Stimulated activated CD4-positive, alpha-beta T cell treated with anti-CD3 and anti-CD28 coated beads, Interleukin-4, amount 100 ng/mL, for 4 hours (primary cell): ENCODE measurements at regions not wholly inside any gene's neighbourhood (a gene's known extent, or its start where the extent isn't known, plus 50 kb on each side); places are given as distances from the start of the nearest gene placed in this dataset.

Source experiments
- DNase-seq, 2 experiments: peaks; one replicate each; pipeline ENCODE4 v3.0.0-alpha.2; 2020

DNA sequence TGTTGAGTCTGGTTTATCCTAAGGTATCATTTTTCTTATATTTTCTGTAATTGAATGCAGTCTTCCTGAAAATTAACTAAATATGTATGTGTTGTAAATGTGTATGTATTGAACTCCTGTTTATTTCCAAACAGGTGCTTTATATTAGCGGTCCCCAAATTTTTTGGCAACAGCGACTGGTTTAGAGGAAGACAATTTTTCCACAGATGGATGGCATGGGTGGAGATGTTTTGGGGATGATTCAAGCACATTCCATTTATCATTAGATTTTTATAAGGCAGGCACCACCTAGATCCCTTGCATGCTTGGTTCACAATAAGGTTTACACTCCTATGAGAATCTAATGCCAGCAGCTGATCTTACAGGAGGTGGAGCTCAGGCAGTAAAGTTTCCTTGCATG, 210.5 kb upstream of the ANO3 start:
- DNase-seq: no peak

DNA sequence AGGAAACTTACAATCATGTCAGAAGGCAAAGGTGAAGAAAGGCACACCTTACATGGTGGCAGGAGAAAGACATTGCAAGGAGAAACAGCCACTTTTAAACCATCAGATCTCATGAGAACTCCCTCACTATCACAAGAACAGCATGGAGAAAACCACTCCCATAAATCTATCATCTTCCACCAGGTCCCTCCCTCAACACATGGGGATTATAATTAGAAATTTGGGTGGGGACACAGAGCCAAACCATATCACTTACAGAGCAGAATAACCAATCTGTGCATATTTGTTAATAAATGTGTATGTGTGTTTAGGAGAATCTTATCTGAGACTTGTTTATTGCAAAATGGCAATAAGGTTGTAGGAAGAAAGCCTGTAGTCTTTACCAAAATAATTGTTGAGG, 205.2 kb upstream of the ANO3 start:
- DNase-seq: no peak

DNA sequence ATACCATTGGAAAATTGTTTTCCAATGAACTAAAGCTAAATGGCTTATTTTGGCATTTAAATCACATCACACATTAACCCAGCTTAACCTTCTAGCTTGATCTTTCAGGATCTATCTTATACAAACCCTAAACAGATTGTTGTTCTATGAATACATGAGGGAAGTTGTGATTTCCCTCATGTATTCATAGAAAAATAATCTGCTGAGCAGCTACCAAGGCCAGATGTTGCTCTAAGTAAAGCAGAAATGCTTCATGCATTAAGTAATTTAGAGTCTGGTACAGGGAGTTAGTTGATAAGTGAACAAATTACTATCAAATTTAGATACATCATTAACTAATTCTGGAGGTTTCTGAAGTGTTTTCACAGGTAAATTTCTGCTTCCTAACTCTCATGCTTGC, 204.6 kb upstream of the ANO3 start:
- no peak for DNase-seq

DNA sequence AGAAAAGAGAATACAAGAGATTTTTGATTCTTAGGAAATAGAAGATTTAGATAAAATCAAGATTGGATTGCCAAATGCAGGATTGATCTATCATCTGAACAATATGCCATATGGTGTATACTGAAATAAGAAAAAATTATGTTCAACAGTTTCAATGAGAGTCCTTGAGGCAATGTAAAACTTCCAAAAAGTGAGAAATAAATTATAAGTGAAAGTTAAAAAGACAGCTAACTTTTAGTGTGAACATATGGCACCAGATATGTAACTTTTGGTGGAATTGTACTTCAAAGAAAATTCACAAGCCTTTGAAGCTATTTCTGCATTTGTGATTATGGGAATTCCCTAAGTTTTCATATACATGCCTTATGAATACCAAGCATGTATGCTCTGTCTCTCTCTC, 200.5 kb upstream of the ANO3 start:
- no peak for DNase-seq

DNA sequence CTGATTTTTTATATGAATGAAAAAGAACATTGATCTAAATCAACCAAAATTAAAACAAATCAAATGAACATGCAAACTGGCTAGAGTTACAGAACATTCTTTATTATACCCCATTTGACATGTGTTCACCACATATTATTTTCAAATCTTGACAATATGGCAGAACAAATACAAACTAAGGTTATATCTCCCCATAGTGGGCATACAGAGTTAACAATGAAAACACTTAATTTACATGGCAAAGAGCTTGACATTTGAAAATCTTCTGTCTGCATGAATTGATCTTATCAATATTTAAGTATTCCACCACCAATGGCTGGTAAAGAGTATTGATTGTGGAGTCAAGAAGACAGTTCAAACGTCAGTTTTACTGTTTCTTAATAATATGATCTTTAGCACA, 197.9 kb upstream of the ANO3 start:
- DNase-seq: no peak

DNA sequence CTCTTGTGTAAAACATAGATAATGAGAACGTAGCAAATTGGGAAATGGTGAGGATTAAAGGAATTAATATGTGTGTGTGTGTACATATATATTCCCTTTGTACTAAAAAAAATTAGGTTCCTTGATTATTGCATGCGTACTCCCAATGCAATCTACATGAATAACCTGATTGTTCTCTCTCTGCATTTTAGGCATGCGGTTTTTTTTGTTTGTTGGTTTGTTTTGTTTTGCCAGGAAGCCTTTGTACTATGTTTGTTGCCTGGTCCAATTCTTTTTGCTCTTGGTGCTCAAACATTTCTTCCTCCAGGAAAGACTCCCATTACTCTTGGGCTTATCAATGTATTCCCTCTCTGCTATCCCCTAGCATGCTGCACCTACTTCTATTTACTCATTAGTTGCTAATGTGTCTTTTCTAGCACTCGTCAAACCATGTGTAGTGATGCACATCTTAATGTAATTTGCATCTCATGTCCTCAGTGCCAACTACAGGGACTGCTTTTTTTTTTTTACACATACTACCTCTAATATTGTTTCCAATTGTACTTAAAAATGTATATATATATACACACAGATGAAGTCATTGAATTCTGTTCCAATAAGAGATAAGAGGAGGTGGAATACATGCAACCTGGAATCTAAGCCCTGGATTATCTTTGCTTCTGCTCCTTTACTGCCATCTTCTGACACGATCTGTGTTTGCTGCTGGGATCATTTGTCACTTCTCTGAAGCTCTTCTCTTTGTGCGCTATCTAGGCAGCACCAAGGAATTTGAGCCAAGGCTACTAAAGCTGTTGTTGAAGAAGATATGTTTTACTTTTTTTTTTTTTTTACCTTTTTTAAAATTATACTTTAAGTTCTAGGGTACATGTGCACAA, 197.2 kb upstream of the ANO3 start:
- no peak for DNase-seq

DNA sequence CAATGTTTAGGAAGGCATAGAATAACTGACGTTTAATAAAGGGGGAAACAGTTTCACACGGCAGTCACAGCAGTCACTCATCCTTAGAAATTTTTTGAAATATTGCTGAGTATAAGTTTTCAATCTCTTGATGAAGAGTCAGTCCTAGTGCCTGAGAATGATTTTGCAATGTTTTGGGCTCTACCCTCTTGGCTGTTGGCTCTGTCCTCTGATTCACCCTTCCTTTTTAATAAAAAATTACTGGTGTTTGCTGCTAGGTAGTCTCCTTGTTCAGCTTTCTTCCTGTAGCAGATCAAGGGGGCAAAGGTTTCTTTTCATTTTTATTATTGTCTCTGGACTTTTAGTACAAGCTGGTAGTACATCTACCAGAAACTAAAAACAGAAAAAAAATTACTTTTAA, 194.3 kb upstream of the ANO3 start:
- no peak for DNase-seq

DNA sequence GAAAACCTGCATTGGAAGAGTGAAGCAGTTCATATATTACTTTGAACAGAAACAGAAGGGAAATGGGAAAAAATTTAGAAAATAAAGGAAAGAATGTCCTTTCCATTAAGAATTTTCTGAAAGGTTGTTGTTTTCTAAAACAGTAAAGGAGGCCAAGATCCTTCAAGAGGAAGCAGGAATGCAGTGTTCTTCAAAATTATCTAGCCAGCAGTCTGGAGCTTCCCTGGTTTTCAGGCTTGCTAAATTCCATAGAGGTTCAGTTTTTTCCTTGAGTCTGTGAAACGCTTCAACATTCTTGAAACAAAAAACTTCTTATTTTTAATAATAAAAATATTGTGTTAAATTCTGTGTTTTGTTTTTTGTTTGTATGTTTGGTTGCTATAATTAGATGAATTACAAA, 189.0 kb upstream of the ANO3 start:
- no peak for DNase-seq

DNA sequence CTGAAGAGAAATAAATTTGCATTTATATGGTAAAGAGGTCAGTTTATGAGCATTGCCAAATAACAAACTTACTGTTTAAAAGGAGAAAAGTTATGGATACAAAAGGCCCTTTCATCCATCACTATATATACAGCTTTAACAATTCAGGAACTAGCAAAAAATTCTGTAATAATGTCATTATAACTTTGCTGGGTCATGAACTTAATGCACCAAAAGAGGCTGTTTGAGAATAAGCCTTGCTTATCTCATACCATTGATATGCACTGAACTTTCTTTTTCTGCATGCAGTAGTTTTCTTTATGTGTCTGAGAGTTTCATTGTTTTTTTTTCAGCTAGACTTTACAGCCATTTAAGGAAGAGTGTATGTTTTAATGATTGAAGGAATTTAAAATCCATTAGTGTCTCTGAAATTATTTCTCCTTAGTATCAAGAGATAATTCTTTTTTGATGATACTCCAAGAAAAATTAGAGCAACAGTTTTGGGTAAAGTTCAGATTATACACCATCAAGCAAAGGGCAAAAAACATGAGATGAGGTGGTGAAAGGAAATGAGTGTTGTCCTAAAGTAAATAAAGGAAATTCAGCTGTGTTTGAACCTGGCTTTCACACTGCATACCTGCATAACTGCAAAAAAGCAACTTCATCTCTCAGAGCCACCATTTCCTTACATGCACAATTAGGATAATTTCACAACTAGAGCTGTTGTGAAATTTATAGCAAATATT, 188.2 kb upstream of the ANO3 start:
- no peak for DNase-seq

DNA sequence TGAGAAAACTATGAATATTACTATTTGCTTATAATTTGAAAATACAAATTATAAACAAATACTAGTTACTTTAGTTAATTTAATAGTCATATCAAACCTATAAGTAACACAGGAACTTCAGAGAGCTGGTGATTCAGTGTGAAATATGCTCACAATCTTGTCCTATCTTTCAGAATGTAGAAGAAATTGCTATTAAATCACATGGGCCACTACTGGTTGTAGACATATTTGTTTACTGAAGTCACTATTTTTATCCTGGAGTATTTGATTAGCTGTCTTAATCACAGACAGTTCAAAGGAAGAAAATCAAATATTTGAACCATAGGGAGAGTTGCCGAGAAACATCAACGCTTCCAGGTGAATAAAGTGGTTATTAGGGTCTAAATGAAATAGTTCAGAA, 187.6 kb upstream of the ANO3 start:
- DNase-seq: no peak

DNA sequence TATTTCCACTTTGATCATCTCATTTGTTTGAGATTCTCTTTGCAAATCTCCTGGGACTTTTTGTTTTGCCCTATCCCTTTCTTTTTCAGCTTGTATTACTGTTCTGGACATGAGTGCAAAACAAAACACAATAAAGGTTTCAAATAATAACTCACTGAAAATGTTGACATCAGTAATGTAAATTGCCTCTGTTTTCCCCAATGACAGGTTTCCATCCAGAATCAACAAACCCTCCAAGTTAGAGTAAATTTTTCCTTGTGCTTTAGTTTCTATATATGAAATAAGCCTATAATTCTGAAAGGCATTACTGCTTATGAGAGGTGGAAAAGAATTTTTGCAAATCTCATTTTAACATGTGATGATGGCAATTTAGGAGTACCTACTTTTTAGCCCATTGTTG, 187.0 kb upstream of the ANO3 start:
- no peak for DNase-seq

DNA sequence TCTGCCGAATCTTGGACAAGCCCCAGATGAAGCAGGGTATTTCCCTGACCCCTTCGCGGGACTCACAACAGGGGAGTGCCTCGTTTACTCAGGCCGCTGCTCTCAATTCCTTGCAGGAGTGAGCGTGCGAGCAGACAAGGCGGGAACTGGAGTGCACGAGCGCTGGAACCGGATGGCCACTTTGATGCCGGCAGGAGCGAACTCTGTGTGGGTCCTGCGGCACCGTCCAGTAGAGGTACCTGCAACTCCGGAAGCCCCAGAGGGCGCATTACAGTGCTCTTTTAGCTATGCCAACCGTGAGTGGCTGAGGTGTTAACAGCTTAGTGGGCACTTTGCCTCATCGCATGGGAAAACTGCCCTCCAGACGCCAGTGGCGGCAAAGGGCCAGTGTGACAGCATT, 182.3 kb upstream of the ANO3 start:
- no peak for DNase-seq

DNA sequence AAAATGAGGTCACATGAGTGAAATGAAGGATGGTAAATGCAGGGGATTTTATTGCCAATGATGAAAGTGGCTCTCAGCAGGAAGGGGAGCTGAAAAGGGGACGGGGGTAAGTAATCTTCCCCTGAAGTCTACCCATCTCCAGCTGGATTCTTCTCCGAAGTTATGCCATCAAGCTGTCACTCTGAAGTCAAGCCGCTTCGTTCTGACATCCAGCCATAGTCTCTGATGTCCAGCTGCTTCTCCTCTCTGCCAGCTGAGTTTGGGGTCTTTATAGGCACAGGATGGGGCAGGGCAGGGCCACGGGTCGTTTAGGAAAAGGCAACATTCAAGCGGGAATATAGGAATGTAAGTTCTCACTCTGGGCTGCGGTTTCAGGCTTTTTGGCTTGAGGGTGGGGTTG, 181.9 kb upstream of the ANO3 start:
- DNase-seq: no peak

DNA sequence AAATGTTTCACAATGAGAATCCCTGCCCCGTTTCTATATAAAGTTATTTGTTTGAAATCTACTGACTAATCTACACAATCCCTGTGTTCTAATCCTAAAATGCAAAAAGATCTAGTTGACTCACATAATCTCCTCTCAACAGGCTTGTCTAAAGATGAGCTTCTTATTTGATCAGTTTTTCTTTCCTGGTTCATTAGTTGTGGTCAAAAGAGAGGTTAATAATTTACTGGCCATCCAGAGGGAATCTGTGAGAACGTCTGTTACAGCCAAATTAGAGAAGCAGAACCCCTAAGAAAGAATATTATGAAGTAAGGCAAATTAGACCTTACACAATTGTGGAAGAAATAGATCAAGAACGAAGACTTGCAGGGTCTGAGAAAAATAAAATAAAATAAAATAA, 173.7 kb upstream of the ANO3 start:
- DNase-seq: no peak

DNA sequence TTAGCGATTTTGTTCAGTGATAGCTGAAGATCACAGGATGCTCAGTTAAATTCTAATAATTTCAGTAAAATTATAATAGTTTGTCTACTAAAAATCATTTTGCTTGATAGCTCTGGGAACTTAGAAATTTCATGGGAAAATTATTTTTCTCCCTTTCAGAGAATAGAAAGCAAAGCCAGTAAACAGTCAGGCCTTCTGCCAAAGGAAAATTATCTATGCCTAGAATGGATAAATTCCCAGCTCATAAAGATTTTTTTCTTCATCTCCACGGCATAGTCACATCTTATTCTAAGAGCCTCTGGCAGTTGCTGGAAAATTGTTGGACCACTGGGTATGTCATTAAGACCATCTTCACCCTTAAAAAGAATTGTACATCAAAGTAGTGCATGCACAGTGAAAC, 169.6 kb upstream of the ANO3 start:
- DNase-seq: no peak

DNA sequence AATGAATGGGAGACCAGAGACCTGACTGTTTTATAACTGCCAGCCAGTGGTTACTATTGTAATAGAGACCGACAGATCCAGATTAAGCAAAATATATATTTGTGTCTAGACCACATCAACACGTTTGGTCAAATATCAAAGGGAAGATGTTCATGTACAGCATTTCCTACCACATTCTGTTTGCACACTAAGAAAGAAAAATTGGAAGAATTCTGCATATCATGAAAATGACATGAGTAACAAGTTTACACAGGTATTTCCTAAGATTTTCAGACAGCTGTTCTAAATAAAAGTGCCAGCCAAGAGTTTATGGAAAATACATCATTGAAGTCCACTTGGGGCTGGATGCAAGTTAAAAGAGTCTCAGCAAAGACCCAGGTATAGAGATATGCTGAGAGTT, 145.5 kb upstream of the ANO3 start:
- DNase-seq: no peak

DNA sequence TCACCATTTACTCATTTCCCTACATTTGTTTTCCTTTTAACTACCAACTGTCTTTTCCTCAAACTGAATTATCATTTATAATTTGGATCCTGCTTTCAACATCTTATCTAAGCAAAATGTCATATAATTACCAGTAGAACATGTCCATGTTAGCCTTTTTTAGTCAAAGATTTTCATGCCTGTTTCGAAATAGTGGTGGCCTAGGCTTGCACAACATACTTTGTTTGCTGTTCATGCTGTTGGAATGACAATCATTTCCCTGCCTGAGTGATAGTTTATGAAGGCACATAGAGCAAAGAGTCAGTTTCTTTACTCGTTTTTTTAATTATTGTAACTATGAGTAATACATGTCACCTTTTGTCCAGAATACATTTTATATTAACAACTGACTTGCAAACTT, 144.3 kb upstream of the ANO3 start:
- no peak for DNase-seq

DNA sequence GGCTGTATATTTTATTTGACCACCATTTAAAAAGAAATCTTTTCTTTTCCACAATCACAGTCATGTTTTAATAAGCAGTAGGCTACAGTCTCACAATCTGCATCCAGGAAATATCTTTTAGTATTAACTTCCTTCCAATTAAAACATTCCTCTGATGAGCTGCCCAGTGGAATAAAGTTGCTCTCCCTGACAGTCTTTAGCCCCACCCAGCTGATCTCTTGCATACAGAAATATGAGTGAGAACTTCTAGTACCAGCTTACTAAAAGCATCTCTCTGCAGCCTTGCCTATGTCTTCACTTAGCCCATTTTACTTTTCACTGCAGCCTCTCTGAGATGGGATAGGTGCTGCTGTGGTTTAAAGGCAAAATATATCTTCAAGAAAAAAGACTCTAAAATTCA, 143.4 kb upstream of the ANO3 start:
- DNase-seq: no peak

DNA sequence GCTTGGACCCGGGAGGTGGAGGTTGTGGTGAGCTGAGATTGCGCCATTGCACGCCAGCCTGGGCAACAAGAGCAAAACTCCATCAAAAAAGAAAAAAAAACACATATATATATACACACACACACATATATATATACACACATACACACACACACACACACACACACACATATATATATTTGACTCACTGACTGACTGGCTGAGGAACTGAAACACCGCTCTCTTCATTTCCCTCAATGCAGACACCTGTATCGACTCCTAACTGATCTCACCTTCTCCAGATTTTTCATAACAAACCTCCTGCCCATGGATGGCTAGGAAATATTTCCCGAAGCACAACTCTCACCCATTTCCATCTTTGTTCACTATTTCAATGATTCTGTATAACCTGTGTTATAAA, 140.7 kb upstream of the ANO3 start:
- DNase-seq: no peak

DNA sequence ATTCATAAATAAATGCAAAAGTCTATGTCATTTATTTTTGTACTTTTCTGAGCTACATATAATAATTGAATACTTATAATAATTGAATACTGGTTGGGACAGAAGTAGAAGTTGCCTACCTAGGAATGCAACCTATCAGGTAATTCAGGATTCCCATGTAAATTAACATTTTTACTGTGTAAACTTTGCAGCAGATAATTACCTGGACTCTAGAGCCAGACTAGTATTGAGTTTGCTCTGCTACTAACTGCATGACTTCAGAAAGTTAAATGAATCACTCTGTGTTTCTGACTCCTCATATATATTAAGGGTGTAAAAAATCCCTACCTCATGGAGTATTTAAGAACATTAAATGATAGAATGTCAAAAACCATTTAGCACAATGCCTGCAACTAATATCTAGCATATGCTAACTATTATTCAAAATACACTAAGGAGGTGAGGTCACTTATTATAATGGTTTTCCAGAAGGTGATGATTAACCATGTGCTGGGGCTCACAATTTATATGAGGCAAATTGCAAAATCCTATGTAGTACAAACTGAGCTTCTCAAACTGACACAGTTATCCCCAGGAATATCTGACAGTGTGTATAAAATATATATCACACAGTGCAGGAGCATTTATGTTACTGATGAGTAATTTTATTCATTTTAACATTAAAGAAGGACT, 138.1 kb upstream of the ANO3 start:
- no peak for DNase-seq

DNA sequence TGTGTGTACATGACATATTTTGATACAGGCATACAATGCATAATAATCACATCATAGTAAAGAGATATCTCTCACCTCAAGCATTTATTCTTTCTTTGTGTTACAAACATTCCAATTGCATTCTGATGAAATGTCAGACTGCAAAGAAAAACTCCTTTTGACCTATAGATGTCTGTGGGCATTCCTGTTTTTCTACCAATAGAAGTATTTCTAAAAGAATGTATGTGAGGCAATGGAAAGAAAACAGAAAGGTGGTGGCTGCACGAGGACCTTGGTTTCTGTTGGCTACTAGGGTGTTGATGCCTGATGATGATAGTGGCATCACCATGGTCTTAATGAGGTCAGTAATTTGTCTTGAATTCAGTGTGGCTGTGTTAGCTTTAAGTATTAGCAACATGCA, 137.0 kb upstream of the ANO3 start:
- no peak for DNase-seq

DNA sequence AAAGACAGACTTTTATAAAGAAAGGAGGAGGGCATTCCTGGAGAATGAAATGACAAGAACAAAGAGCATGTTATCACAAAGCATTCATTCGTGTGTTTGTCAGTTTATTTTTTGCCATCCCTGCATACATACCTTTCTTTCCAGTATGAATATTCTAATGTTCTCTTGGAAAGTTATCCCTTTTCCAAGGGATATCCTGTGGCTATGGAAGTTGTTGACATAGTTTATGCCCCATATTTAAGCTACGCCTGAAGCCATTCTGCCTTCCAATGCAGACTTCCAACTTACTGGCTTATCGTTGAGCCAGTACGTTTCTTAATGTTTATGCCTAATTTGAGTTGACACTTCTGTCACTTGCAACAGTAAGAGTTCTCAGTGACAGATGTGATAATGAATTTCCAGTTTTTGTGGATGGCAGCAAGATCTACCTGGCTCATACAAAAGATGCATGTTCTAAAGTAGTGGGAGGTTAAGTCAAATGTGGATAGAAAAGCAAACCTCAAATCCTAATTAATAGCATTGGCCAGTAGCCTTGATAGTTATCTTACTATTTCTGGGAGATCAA, 133.3 kb upstream of the ANO3 start:
- no peak for DNase-seq

DNA sequence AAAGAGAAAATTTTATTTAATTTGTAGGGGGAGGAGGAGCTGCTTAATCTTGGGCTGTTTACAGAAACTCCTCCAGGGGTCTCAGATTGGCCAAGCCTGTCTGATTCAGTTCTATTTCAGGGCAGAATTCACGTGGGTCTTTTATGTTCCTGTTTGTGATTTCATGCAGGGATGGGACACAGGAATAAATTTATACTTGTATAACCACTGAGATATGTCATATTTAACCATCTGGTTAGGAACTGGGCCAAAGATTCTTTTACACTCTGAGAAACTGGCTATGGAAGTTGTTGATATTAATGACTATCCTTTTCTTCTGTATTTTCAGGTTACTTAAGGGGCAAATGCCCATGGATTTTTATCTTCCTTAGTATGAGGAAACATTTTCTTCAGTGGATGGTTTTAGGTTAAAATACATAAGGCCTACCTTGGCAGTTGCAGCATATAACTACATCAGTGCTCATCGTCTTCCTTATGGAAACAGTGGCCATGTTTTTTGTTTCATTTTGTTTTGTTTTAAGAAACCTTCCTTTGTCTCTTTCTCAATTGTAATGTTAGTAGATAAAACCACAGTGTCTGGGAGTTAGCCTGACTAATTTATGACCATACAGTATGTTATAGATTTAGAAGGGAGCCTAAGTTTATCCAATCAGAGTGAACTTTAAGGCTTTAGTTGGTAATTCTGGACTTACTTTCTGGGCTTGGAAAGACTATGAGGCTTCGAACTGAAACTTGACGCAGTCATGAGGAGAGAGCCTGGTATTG, 132.4 kb upstream of the ANO3 start:
- DNase-seq: no peak
